ENCODE measurements at regions not wholly inside any gene's neighbourhood (a gene's known extent, or its start where the extent isn't known, plus 50 kb on each side); places are given as distances from the start of the nearest gene placed in this dataset.

GRCh38 chr3:174409086-174409743 is 449.9 kb upstream of the NAALADL2 start:
- in situ Hi-C loops (cut with MboI; ENCODE audit: low pct_unique_long_range_greater_than_20kb, low sequenced_read_pairs, unreplicated experiment): no loop called here
- no peak for DNase-seq (ENCODE audit: low spot score)
- TF ChIP-seq, protein P1, sequence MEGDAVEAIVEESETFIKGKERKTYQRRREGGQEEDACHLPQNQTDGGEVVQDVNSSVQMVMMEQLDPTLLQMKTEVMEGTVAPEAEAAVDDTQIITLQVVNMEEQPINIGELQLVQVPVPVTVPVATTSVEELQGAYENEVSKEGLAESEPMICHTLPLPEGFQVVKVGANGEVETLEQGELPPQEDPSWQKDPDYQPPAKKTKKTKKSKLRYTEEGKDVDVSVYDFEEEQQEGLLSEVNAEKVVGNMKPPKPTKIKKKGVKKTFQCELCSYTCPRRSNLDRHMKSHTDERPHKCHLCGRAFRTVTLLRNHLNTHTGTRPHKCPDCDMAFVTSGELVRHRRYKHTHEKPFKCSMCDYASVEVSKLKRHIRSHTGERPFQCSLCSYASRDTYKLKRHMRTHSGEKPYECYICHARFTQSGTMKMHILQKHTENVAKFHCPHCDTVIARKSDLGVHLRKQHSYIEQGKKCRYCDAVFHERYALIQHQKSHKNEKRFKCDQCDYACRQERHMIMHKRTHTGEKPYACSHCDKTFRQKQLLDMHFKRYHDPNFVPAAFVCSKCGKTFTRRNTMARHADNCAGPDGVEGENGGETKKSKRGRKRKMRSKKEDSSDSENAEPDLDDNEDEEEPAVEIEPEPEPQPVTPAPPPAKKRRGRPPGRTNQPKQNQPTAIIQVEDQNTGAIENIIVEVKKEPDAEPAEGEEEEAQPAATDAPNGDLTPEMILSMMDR (IDR thresholded peaks at IDR 0.05; ENCODE audit: extremely low read depth, insufficient read depth, missing control alignments): no peak

DNA sequence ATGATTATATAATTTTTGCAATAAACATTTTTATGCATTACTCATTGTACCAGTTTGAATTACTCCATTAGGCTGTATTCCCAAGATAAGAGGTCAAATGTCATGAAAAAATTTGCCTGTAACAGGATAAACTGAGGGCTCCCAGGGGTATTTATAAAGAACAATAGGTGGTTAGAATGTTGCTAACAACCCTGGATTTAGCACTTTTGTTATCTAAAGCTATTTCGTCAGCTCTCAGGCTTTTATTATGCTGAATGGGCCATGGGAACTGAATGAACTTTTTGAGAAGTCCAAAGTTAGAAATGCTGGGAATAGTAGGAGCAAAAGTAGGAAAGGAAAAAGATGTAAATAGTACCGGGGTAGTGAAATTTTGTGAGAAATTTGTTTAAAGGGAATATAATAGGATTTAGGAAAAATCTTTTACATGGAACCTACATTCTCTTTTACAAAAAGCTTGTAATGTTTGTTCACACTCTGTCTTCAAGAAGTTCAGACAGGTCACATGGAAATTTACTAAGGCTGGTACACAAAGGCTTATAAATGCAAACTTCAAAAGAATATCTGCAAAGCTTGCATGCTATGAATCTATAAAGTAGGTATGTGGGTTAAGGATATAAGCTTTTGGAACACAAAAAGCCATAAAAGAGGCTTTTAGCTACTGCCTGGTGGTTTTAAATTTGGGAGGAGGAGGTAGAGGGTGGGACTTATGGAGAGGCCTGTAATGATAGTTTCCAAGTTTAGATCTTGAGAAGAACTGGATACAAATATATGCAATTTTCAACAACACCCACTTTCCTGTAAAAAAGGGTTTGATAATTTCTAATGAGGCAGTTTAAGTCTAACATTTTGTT is 445.8 kb upstream of the NAALADL2 start:
- in situ Hi-C loops (cut with MboI; ENCODE audit: low pct_unique_long_range_greater_than_20kb, low sequenced_read_pairs, unreplicated experiment): no loop called here
- DNase-seq (ENCODE audit: low spot score): no peak
- TF ChIP-seq, protein P1 (IDR thresholded peaks at IDR 0.05; ENCODE audit: extremely low read depth, insufficient read depth, missing control alignments): no peak

DNA sequence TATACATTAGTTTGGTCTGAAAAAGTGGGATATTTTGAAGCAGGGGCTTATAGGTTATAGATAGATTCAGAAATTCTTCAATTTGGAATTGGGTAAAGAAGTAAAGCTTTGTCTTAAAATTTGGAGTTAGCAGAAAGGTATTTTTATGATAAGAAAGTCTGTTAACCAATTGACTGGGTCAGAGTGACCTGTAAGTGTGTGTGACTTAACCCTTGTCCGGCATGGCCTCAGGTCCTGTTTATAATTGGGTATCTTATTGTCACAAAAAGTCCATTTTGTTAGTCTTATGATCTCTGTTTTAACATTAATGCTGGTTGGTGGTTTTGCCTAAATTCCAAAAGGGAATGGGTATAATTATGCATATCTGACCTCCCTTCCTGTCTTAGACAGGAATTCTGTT is 444.2 kb upstream of the NAALADL2 start:
- DNase-seq (ENCODE audit: low spot score): no peak
- TF ChIP-seq, protein P1 (IDR thresholded peaks at IDR 0.05; ENCODE audit: extremely low read depth, insufficient read depth, missing control alignments): no peak
- in situ Hi-C loops (cut with MboI; ENCODE audit: low pct_unique_long_range_greater_than_20kb, low sequenced_read_pairs, unreplicated experiment): no loop called here

GRCh38 chr3:174417573-174417972 is 441.6 kb upstream of the NAALADL2 start:
- no peak for DNase-seq (ENCODE audit: low spot score)
- in situ Hi-C loops (cut with MboI; ENCODE audit: low pct_unique_long_range_greater_than_20kb, low sequenced_read_pairs, unreplicated experiment): no loop called here
- TF ChIP-seq, protein P1 (IDR thresholded peaks at IDR 0.05; ENCODE audit: extremely low read depth, insufficient read depth, missing control alignments): no peak

DNA sequence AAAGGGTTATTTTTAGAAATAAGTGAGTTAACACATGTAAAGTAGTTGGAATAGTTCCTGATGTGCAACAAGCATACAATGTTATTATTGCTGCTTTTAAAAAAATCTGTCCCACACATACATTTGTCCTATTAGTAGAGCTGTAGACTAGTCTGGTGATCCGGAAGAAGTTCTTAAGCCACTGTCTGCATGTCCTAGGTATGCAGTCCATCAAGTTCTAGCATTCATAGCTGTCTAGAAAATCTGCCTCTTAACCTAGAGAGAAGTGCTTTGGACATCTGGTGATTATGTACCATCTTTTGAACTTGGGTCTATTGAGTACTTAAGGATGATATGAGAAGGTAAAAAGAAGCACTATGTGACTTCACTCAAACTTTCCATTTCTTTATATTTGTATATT is 439.9 kb upstream of the NAALADL2 start:
- TF ChIP-seq, protein P1 (IDR thresholded peaks at IDR 0.05; ENCODE audit: extremely low read depth, insufficient read depth, missing control alignments): no peak
- in situ Hi-C loops (cut with MboI; ENCODE audit: low pct_unique_long_range_greater_than_20kb, low sequenced_read_pairs, unreplicated experiment): no loop called here

DNA sequence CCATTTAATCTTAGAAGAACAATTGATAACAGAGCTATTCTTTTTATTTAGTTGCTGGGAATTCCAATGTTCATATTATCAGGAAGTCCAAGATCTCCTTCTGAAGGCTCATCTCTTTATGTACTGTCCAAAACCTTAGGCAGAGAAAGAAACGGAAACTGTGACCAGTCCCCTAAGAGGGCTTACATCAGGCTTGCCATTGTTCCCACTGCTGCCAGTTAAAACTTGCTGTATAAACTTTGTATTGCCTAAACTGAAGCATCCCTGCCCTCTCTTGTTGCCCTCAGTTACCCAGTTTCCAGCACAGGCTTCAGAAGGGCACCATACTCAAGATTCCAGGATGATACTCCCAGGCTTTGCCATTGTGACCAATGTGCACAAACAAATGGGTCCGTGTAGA is 435.2 kb upstream of the NAALADL2 start:
- TF ChIP-seq, protein P1 (IDR thresholded peaks at IDR 0.05; ENCODE audit: extremely low read depth, insufficient read depth, missing control alignments): no peak
- DNase-seq (ENCODE audit: low spot score): no peak
- in situ Hi-C loops (cut with MboI; ENCODE audit: low pct_unique_long_range_greater_than_20kb, low sequenced_read_pairs, unreplicated experiment): no loop called here

More for the DNA sequence above, 439.9 kb upstream of the NAALADL2 start:
- DNase-seq (ENCODE audit: low spot score): no peak
